Retina (tissue), 1 donor: ENCODE measurements at regions not wholly inside any gene's neighbourhood (a gene's known extent, or its start where the extent isn't known, plus 50 kb on each side); places are given as distances from the start of the nearest gene placed in this dataset.

ENCODE experiments used
- DNase-seq: peaks from one replicate; pipeline ENCODE4 v3.0.0-alpha.2; 2016

DNA sequence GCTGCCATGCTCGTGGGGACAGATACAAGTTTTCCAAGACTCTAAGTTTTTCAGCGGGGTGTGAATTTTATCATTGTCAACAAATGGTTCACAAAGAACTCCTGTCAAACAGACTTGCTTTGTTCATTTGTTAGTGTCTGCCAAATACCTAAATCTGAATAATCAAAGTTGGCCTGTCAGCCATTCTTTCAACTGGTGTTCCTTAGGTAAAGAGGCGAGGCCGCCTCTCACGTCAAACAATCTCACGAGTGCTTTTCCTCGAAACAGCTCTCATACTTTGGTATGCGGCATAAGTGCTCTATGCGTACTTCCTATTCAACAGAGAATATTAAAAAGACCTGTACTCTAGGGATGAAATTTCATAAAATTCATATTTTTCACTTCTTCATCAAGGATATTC, 51.4 kb upstream of the KANK4 start:
- no peak for DNase-seq

DNA sequence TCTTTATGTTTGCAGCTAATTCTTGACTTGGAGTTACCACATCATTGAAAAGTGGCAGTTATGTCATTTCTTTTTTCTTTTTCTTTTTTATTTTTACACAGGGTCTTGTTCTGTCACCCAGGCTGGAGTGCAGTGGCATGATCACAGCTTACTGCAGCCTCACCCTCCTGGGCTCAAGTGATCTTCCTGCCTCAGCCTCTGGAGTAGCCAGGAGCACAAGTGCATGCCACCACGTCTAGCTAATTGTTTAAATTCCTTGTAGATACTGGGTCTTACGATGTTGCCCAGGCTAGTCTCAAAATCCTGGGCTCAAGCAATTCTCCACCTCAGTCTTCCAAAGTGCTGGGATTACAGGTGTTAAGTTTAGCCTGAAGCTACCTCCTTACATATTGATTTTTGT, 52.1 kb upstream of the KANK4 start:
- no peak for DNase-seq

DNA sequence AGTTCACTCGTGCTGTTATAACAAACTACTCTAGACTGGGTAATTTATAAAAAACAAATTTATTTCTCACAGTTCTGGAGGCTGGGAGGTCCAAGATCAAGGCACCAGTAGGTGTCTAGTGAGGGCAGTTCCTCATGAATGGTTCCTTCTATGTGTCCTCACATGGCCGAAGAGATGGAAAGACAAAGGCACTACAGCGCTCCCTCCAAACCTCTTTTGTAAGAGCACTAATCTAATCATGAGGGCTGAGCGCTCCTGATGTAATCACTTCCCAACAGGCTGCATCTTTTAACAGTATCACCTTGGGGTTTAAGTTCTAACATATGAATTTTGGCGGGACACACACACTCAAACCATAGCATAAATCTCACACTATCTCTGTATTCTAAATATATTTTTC, 54.0 kb upstream of the KANK4 start:
- no peak for DNase-seq

DNA sequence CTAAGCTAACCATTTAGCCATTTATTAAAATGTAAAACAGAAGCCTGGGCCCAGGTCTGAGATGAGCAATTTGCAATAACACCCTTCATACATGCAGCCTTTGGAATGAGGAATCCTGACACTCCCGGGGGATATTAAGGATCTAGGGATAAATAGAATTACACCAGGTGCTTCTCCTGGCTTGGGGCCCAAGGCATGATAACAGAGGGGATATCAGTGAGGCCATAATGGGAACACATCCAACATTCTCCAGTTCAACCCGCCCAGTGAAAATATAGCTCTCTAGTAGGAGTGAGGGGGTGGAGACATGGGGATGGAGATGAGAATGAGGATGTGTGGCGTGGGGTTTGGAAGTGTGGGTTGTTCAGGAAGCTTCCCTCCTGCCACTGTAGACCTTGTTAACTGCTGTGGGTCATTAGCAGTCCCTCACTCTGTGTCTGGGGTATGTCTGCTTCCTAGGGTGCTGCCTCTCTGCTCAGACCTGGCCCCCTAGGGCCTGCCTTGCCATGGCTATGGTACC, 57.9 kb upstream of the KANK4 start:
- no peak for DNase-seq

DNA sequence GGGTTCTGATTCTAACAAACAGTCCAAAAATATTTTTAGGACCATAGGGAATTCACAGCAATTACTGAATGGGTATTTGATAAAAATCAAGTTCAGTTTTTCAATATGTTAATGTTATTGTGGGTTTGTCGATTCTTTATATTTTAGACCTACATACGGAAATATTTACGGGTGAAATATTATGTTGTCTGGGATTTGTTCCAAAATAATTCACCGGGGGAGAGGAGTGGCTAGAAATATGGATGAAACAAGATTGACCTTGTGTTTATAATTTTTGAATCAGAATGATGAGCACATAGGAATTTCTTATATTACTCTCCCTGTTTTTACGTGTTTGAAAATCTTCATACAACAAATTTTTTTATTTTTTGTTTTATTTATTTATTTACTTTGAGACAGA, 56.7 kb upstream of the USP1 start:
- DNase-seq: no peak

DNA sequence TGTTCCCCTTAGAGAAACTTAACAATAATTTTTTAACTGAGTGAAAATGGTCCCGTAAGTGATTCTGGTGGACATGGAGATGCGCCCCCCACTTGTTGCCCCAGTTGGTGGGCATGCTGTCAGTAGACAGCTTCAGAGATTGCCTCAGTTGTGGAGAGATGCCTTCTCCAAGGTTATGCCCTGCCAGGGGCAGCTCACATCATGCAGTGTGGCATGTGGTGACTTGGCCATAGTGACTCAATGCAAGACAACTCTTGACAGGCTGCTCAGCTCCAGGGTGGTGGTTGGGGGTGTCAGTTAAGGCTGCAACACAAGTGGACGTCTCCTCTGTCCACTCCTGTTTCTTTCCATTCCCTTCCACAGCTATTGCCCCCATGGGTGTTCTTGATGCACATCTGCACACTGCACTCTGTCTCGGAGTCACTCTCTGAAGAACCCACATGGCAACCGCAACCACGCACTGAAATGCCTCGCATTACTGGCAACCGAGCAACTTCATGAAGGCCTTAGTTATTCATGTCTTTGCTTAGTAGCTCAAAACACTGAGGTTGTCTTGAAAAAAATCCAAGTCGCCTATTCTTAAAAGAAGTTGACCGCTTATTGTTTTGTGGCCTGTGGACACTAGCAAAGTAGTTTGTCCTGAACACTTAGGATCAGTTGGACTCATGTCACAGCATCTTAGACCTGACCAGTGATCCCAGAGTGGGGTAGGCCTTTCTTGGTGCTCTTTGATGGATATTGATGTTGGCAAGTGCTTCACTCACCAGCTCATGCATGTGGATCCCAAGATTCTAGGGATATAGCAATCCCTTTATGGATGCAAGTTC, 54.8 kb upstream of the USP1 start:
- DNase-seq: peak; percentile 81

DNA sequence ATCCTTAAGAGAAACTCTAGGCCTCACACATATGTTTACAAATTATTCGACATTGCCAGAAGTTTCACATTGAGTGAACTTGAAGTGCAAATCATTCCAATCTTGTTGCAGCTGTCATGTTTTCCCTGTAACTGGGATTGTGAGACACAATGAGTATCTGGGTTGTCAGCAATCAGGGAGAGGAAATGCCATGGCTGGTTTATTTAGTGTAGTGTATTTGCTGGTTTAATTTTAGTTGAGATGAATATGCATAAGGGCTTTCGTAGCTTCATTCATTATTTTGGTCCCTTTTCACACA, 54.2 kb upstream of the USP1 start:
- no peak for DNase-seq

DNA sequence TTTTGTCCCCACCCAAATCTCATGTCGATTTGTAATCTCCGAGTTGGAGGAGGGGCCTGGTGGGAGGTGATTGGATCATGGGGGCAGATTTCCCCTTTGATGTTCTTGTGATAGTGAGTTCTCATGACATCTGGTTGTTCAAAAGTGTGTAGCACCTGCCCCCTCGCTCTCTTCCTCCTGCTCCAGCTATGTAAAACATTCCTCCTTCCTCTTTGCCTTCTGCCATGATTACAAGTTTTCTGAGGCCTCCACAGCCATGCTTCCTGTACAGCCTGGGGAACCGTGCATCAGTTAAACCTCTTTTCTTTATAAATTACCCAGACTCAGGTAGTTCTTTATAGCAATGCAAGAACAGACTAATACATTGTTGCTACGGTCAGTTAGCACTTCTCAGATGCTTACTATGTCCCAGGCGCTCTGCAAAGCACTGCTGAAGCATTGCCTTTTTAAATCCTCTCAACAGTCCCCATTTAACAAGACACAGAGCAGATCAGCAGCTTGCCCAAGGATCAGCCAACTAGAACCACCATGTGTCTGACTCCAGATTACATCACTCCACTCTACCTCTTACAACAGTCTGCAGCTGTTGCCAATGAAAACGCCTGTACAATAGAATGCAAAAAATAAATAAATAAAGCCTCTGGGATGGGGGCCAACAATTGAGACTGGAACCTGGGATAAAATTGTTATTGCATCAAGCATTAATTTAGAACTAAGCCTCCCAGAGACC, 52.4 kb upstream of the USP1 start:
- DNase-seq: no peak

DNA sequence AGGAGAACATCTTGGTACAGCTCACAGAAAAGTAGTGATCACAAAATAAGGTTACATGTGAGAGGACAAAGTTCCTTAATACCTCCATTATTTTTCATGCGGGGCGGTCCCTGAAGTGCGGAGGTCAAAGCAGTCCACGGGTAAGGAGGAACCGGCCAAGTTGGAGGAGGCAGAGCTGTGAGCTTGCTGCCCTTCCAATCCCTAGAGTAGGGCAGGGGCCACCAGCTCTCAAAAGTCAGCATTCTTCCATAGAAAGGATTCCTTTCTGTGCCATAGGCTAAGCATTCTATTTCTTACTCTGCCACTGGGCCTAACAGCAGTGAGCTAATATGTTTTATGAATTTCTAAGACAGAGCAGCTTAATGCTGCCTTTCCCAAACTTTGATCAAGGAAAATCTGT, 50.9 kb upstream of the USP1 start:
- DNase-seq: no peak

DNA sequence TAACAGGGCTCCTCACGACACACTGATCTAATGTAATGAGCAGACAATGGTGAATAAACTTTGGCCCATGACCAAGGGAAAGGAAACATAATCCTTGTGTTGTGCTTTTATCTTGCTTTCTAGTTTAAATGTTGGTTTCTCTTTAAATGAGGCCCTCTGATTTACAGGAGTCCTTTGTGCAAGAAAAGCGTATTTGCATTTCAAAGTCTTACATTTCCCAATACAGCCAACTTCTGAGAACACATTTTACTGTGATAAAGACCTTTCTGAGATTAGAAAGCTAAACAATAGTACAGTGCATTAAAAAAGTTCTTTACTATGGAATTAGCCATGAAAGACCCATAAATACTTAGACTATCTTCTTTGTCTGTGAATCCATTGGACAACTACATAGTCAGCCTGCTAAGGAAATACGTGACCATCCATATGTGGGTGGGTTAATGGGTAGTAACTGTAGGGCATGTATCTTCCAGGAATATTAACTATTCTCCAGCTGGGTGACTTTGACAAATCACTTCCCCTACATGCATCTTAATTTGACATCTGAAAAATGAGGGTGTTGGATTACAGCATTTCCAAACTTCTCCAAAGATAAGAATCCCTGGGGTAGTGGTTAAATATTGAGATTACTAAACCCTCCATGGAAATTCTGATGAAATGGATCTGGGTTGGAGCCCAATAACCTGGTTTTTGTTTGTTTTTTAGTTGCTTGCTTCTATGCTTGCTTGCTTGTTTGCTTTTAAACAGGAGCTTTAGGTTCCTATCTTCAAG, 50.3 kb upstream of the USP1 start:
- no peak for DNase-seq
